Smooth muscle cell (in vitro differentiated cells): ENCODE measurements at regions not wholly inside any gene's neighbourhood (a gene's known extent, or its start where the extent isn't known, plus 50 kb on each side); places are given as distances from the start of the nearest gene placed in this dataset.

Experiments
- DNase-seq: peaks from one replicate; lab custom pipeline; 2025; ENCODE audit not compliant: unreplicated experiment; lab: John Stamatoyannopoulos, UW
- H2AFZ ChIP-seq: fragments of 200-600 bp; sonication (generic); 2 replicates; pipeline ENCODE4 v1.6.0; 2016; ENCODE audit warnings: antibody characterized with exemption, low read depth, mild to moderate bottlenecking
- H3F3A ChIP-seq: fragments of 200-600 bp; sonication (generic); 2 replicates; pipeline ENCODE4 v1.6.0; 2017; ENCODE audit warnings: antibody characterized with exemption, low read depth
- H3K27ac ChIP-seq: fragments of 200-600 bp; sonication (generic); 2 replicates; pipeline ENCODE4 v1.5.1; 2016; ENCODE audit warnings: low read depth, mild to moderate bottlenecking
- H3K27me3 ChIP-seq: fragments of 200-600 bp; sonication (generic); 2 replicates; pipeline ENCODE4 v1.6.1; 2016; ENCODE audit warnings: low read depth, mild to moderate bottlenecking
- H3K36me3 ChIP-seq: fragments of 200-600 bp; sonication (generic); 2 replicates; pipeline ENCODE4 v1.5.1; 2016; ENCODE audit warnings: low read depth
- H3K4me1 ChIP-seq: fragments of 200-600 bp; sonication (generic); 2 replicates; pipeline ENCODE4 v1.5.1; 2016; ENCODE audit warnings: low read depth
- H3K4me2 ChIP-seq: fragments of 200-600 bp; sonication (generic); 2 replicates; pipeline ENCODE4 v1.6.0; 2016; ENCODE audit warnings: mild to moderate bottlenecking
- H3K4me3 ChIP-seq: fragments of 200-600 bp; sonication (generic); 2 replicates; pipeline ENCODE4 v1.5.1; 2016; ENCODE audit warnings: mild to moderate bottlenecking
- H3K79me2 ChIP-seq: fragments of 200-600 bp; sonication (generic); 2 replicates; pipeline ENCODE4 v1.6.0; 2016; ENCODE audit warnings: low read depth, mild to moderate bottlenecking
- H3K9ac ChIP-seq: fragments of 200-600 bp; sonication (generic); 2 replicates; pipeline ENCODE4 v1.6.0; 2016; ENCODE audit warnings: low read depth
- H3K9me3 ChIP-seq: fragments of 200-600 bp; sonication (generic); replicated peaks from 2 replicates; pipeline ENCODE4 v1.5.1; 2016; ENCODE audit warnings: low read depth
- H4K20me1 ChIP-seq: fragments of 200-600 bp; sonication (generic); 2 replicates; pipeline ENCODE4 v1.6.0; 2016; ENCODE audit warnings: low read depth
- WGBS: methylation state at CpG from one replicate; pipeline ENCODE4 v1.1.7; 2016; ENCODE audit warnings: low lambda C conversion rate; 5-methylcytosine and 5-hydroxymethylcytosine counted together
- TF ChIP-seq, protein P1 (sequence below): fragments of 200-600 bp; sonication (generic); IDR thresholded peaks from 2 replicates; pipeline ENCODE4 v1.5.1; 2017; ENCODE audit warnings: borderline replicate concordance, mild to moderate bottlenecking, antibody characterized with exemption; ENCODE audit not compliant: insufficient read depth, poor library complexity, severe bottlenecking

DNA sequence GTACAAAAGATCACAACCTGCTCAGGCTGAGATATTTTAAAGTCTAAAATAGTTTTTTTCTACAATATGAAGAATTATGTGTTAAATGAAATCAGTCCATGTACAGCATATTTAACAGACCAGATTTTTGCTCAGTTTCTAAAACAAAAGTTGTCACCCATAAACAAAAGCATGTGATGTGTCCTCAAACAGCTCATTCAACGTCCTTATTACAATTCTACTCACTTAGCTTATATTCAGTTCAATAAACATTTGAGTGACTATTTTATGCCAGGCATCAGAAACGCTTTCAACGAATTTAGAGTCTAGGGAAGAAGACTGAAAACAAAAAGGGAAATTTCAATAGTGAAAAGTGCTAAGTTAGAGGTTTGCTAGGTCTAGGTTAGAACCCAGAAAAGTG lies 457.3 kb upstream of the SEMA3A start:
- TF ChIP-seq, protein P1, sequence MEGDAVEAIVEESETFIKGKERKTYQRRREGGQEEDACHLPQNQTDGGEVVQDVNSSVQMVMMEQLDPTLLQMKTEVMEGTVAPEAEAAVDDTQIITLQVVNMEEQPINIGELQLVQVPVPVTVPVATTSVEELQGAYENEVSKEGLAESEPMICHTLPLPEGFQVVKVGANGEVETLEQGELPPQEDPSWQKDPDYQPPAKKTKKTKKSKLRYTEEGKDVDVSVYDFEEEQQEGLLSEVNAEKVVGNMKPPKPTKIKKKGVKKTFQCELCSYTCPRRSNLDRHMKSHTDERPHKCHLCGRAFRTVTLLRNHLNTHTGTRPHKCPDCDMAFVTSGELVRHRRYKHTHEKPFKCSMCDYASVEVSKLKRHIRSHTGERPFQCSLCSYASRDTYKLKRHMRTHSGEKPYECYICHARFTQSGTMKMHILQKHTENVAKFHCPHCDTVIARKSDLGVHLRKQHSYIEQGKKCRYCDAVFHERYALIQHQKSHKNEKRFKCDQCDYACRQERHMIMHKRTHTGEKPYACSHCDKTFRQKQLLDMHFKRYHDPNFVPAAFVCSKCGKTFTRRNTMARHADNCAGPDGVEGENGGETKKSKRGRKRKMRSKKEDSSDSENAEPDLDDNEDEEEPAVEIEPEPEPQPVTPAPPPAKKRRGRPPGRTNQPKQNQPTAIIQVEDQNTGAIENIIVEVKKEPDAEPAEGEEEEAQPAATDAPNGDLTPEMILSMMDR, result no peak
- Histone ChIP-seq H3K4me2 (no peak overlapping the region), H3K4me3 (no peak overlapping the region), H3K27me3 (no peaks in the 10 kb centered on the region), H2AFZ (peak overlapping the region; percentile 66), H3K9me3 (no peaks in the 10 kb centered on the region), H3F3A (peaks cover 9% of the 10 kb centered on the region), H3K27ac (no peak overlapping the region), H3K79me2 (no peaks in the 10 kb centered on the region), H3K36me3 (no peaks in the 10 kb centered on the region), H4K20me1 (no peaks in the 10 kb centered on the region), H3K9ac (no peak overlapping the region), H3K4me1 (peaks cover 10% of the 10 kb centered on the region)
- 91% methylated on average over 3 of the region's 3 CpGs for WGBS
- DNase-seq, result no peak

DNA sequence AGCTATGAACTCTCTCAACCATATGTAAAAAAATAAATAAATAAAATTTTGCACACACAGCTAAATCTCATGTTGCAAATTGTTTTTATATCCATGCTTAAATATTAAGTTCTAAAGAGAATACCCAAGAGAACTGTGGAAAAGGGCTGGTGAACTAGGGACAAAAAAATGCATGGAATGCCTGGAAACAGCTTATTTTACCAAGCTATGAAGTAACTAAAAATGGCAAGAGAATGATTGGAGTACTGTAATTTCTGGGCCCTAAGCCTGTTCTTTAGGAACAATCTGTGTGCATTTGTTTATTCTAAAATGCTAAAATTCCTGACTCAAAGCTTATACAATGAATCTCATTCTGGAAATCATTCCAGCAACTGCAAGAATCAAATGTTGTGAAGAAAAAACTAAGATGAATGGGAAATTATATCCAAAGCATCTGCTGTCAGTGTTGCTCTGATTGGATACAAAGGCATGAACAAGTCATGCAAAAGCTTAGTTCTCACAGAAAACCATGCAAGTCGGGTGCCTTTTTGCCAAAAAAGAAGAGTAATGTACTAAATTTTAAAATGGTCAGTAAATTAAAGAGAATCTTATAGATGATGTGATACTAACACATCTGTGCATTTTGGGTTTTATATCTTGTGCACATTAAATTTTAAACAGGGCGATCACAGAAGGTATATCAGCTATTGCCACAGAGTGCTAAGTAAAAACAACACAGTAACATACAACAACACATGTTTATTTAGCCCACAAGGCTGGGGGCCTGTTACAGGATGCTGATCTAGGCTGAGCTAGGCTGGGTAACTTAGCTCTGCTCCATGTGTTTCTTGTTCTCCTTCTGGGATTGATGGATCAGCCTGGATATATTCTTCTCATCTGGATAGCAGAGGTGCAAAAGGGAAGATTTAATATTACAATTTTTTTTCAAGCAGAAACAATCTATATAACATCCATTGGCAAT lies 453.5 kb upstream of the SEMA3A start:
- H3K79me2 ChIP-seq, result no peaks in the 10 kb centered on the region
- H3K4me1 ChIP-seq, result peaks cover 14% of the 10 kb centered on the region
- no peak for DNase-seq
- peak overlapping the region; percentile 54 for H3K27ac ChIP-seq
- no peaks in the 10 kb centered on the region for H3K9me3 ChIP-seq
- TF ChIP-seq, protein P1, result no peak
- no peak overlapping the region for H3K4me3 ChIP-seq
- peak overlapping the region; percentile 53 for H3K4me2 ChIP-seq
- H3K36me3 ChIP-seq, result no peaks in the 10 kb centered on the region
- H2AFZ ChIP-seq, result peak overlapping the region; percentile 57
- no peaks in the 10 kb centered on the region for H3K27me3 ChIP-seq
- H4K20me1 ChIP-seq, result no peaks in the 10 kb centered on the region
- no peak overlapping the region for H3K9ac ChIP-seq
- peaks cover 9% of the 10 kb centered on the region for H3F3A ChIP-seq
- 82% methylated on average over 2 of the region's 2 CpGs for WGBS

DNA sequence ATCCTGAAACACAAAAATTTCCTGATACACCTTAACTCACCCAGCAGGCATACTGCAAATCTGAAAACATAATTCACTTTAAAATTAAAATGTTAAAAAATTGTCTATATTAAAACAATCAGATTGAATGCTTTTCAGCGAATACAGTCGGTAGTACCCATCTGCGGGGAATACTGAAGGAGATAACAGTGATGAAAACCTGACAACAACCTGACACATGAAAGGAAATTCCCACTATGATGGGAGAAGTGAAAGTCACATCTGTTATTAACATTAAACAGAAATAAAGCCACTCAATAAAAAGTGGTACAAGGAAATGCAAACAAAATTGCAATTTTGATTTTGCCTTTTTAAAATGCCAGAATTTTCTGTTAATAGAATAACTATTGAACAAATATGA lies 448.0 kb upstream of the SEMA3A start:
- no peak overlapping the region for H3K4me3 ChIP-seq
- H3F3A ChIP-seq, result no peaks in the 10 kb centered on the region
- no peaks in the 10 kb centered on the region for H4K20me1 ChIP-seq
- no peak overlapping the region for H2AFZ ChIP-seq
- no peak overlapping the region for H3K9ac ChIP-seq
- peaks cover 33% of the 10 kb centered on the region for H3K4me1 ChIP-seq
- DNase-seq, result no peak
- H3K4me2 ChIP-seq, result no peak overlapping the region
- no peak overlapping the region for H3K27ac ChIP-seq
- H3K36me3 ChIP-seq, result no peaks in the 10 kb centered on the region
- no peaks in the 10 kb centered on the region for H3K9me3 ChIP-seq
- WGBS, result 78% methylated on average over 3 of the region's 3 CpGs
- no peaks in the 10 kb centered on the region for H3K27me3 ChIP-seq
- H3K79me2 ChIP-seq, result no peaks in the 10 kb centered on the region
- TF ChIP-seq, protein P1, result no peak

DNA sequence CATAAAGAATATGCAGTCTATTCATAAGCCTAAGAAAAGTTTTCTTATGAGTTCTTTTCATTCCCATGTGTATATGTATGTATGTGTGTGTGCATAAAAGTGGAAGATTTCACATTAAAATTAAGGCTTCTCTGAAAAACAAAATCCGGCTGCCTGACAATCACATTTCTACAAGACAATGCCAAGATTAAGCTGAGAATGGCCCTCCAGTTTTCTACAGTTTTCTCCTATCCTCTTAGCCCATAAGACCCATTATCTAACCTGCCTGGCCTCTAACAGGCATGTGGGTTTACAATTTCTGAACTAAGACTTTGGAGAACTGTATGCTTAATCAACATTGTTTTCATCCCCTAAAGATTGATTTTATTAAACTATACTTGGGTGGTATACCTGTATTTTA lies 446.0 kb upstream of the SEMA3A start:
- Histone ChIP-seq H3K27ac (no peak overlapping the region), H3F3A (no peaks in the 10 kb centered on the region), H3K4me3 (no peak overlapping the region), H3K4me1 (peaks cover 29% of the 10 kb centered on the region), H3K9ac (no peak overlapping the region), H3K36me3 (no peaks in the 10 kb centered on the region), H3K79me2 (no peaks in the 10 kb centered on the region), H3K27me3 (no peaks in the 10 kb centered on the region), H3K4me2 (no peak overlapping the region), H4K20me1 (no peaks in the 10 kb centered on the region), H2AFZ (no peak overlapping the region), H3K9me3 (no peaks in the 10 kb centered on the region)
- TF ChIP-seq, protein P1, result no peak
- no peak for DNase-seq
- WGBS, result 71% methylated on average over 1 of the region's 1 CpG
